ENCODE measurements at regions not wholly inside any gene's neighbourhood (a gene's known extent, or its start where the extent isn't known, plus 50 kb on each side); places are given as distances from the start of the nearest gene placed in this dataset.

DNA sequence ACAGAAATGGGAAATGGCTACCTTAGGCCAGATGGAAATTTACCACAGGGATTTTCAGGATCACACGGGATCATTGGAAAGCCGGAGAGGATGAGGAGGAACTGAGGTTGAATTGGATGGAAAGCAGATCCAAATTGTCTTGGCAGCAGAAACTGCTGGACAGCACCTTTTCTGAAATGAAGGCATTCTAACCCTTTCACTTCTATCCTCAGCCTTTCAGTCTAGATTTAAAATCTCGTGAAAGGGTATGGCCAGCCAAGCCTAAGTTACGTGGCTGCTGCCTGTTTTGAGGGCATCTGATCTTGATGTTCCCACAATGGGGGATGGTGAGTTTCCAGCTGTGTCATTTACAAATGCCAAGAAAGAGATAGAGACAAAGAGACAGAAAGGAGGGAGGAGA, 358.2 kb downstream of the KIF16B start:
- no peaks in the 10 kb centered on the region for H3K36me3 ChIP-seq (ENCODE audit: control insufficient read depth in 1 of 2, insufficient read depth in 2 of 2, low read depth in 1 of 2, low read length in 2 of 2)
- no peak for DNase-seq
- H3K4me1 ChIP-seq (ENCODE audit: control insufficient read depth, insufficient read depth, low read depth, low read length): no peaks in the 10 kb centered on the region
- no peak overlapping the region for H3K4me3 ChIP-seq (ENCODE audit: insufficient read depth in 1 of 2, low read depth in 1 of 2, low read length in 2 of 2)
- no peak overlapping the region for H2BK12ac ChIP-seq (ENCODE audit: low read length in 2 of 2)
- H3K4me2 ChIP-seq (ENCODE audit: low read length, poor library complexity, severe bottlenecking): no peak overlapping the region
- no peak overlapping the region for H2AFZ ChIP-seq (ENCODE audit: low read depth, low read length)
- no peak overlapping the region for H3K27ac ChIP-seq (ENCODE audit: low read length, poor library complexity, severe bottlenecking)
- no peak overlapping the region for H3K4ac ChIP-seq (ENCODE audit: low read depth in 1 of 2, low read length in 2 of 2)
- no peaks in the 10 kb centered on the region for H3K9me3 ChIP-seq (ENCODE audit: control insufficient read depth, low read length)
- no peak overlapping the region for H4K8ac ChIP-seq (ENCODE audit: low read length)
- H3K18ac ChIP-seq (ENCODE audit: low read depth in 1 of 2, low read length in 2 of 2): no peak overlapping the region
- no peak overlapping the region for H4K91ac ChIP-seq (ENCODE audit: low read length)
- no peak overlapping the region for H3K9ac ChIP-seq (ENCODE audit: low read length)
- no peaks in the 10 kb centered on the region for H3K79me1 ChIP-seq (replicated peaks; ENCODE audit: low read length, poor library complexity, severe bottlenecking)
- H3K23ac ChIP-seq (ENCODE audit: low read length in 2 of 2): no peak overlapping the region
- H2BK120ac ChIP-seq (ENCODE audit: low read depth, low read length): no peak overlapping the region
- H2AK5ac ChIP-seq (ENCODE audit: low read length, severe bottlenecking): no peak overlapping the region
- no peaks in the 10 kb centered on the region for H3K27me3 ChIP-seq (ENCODE audit: control insufficient read depth in 1 of 2, insufficient read depth in 1 of 2, low read length in 2 of 2)
- no peak overlapping the region for H2BK15ac ChIP-seq (ENCODE audit: low read depth, poor library complexity, severe bottlenecking)
- WGBS: 50% methylated on average over 3 of the region's 4 CpGs
- H2BK5ac ChIP-seq (ENCODE audit: low read depth, low read length, poor library complexity, severe bottlenecking): no peak overlapping the region
- H3K14ac ChIP-seq (ENCODE audit: low read length in 2 of 2): no peak overlapping the region

GRCh38 chr20:16212790-16213189, 360.5 kb downstream of the KIF16B start:
- no peak overlapping the region for H3K9ac ChIP-seq (ENCODE audit: low read length)
- H3K9me3 ChIP-seq (ENCODE audit: control insufficient read depth, low read length): no peaks in the 10 kb centered on the region
- H3K14ac ChIP-seq (ENCODE audit: low read length in 2 of 2): no peak overlapping the region
- H3K18ac ChIP-seq (ENCODE audit: low read depth in 1 of 2, low read length in 2 of 2): no peak overlapping the region
- H2AK5ac ChIP-seq (ENCODE audit: low read length, severe bottlenecking): no peak overlapping the region
- no peak overlapping the region for H3K4me3 ChIP-seq (ENCODE audit: insufficient read depth in 1 of 2, low read depth in 1 of 2, low read length in 2 of 2)
- no peak overlapping the region for H3K4me2 ChIP-seq (ENCODE audit: low read length, poor library complexity, severe bottlenecking)
- H3K79me1 ChIP-seq (replicated peaks; ENCODE audit: low read length, poor library complexity, severe bottlenecking): no peaks in the 10 kb centered on the region
- H2AFZ ChIP-seq (ENCODE audit: low read depth, low read length): no peak overlapping the region
- H3K4ac ChIP-seq (ENCODE audit: low read depth in 1 of 2, low read length in 2 of 2): no peak overlapping the region
- H3K36me3 ChIP-seq (ENCODE audit: control insufficient read depth in 1 of 2, insufficient read depth in 2 of 2, low read depth in 1 of 2, low read length in 2 of 2): no peaks in the 10 kb centered on the region
- no peak overlapping the region for H3K23ac ChIP-seq (ENCODE audit: low read length in 2 of 2)
- 79% methylated on average over 4 of the region's 6 CpGs for WGBS
- no peaks in the 10 kb centered on the region for H3K27me3 ChIP-seq (ENCODE audit: control insufficient read depth in 1 of 2, insufficient read depth in 1 of 2, low read length in 2 of 2)
- no peaks in the 10 kb centered on the region for H3K4me1 ChIP-seq (ENCODE audit: control insufficient read depth, insufficient read depth, low read depth, low read length)
- no peak for DNase-seq
- H2BK120ac ChIP-seq (ENCODE audit: low read depth, low read length): no peak overlapping the region
- H3K27ac ChIP-seq (ENCODE audit: low read length, poor library complexity, severe bottlenecking): no peak overlapping the region
- no peak overlapping the region for H4K8ac ChIP-seq (ENCODE audit: low read length)
- no peak overlapping the region for H2BK12ac ChIP-seq (ENCODE audit: low read length in 2 of 2)
- H2BK5ac ChIP-seq (ENCODE audit: low read depth, low read length, poor library complexity, severe bottlenecking): no peak overlapping the region
- no peak overlapping the region for H4K91ac ChIP-seq (ENCODE audit: low read length)
- no peak overlapping the region for H2BK15ac ChIP-seq (ENCODE audit: low read depth, poor library complexity, severe bottlenecking)

GRCh38 chr20:16209951-16210361, 363.3 kb downstream of the KIF16B start:
- Histone ChIP-seq H4K8ac (ENCODE audit: low read length) (no peak overlapping the region), H3K27ac (ENCODE audit: low read length, poor library complexity, severe bottlenecking) (no peak overlapping the region), H2BK5ac (ENCODE audit: low read depth, low read length, poor library complexity, severe bottlenecking) (no peak overlapping the region), H3K9me3 (ENCODE audit: control insufficient read depth, low read length) (no peaks in the 10 kb centered on the region), H2AK5ac (ENCODE audit: low read length, severe bottlenecking) (no peak overlapping the region), H3K14ac (ENCODE audit: low read length in 2 of 2) (no peak overlapping the region), H3K4me2 (ENCODE audit: low read length, poor library complexity, severe bottlenecking) (no peak overlapping the region), H2BK15ac (ENCODE audit: low read depth, poor library complexity, severe bottlenecking) (no peak overlapping the region), H3K9ac (ENCODE audit: low read length) (no peak overlapping the region), H3K4me3 (ENCODE audit: insufficient read depth in 1 of 2, low read depth in 1 of 2, low read length in 2 of 2) (no peak overlapping the region), H3K4me1 (ENCODE audit: control insufficient read depth, insufficient read depth, low read depth, low read length) (no peaks in the 10 kb centered on the region), H3K18ac (ENCODE audit: low read depth in 1 of 2, low read length in 2 of 2) (no peak overlapping the region), H3K79me1 (replicated peaks; ENCODE audit: low read length, poor library complexity, severe bottlenecking) (no peaks in the 10 kb centered on the region), H2AFZ (ENCODE audit: low read depth, low read length) (no peak overlapping the region), H3K36me3 (ENCODE audit: control insufficient read depth in 1 of 2, insufficient read depth in 2 of 2, low read depth in 1 of 2, low read length in 2 of 2) (no peaks in the 10 kb centered on the region), H3K23ac (ENCODE audit: low read length in 2 of 2) (no peak overlapping the region), H2BK120ac (ENCODE audit: low read depth, low read length) (no peak overlapping the region), H2BK12ac (ENCODE audit: low read length in 2 of 2) (no peak overlapping the region), H3K4ac (ENCODE audit: low read depth in 1 of 2, low read length in 2 of 2) (no peak overlapping the region), H3K27me3 (ENCODE audit: control insufficient read depth in 1 of 2, insufficient read depth in 1 of 2, low read length in 2 of 2) (no peaks in the 10 kb centered on the region), H4K91ac (ENCODE audit: low read length) (no peak overlapping the region)
- 71% methylated on average over 1 of the region's 4 CpGs for WGBS
- no peak for DNase-seq

- no peak overlapping the region for H3K27ac ChIP-seq (ENCODE audit: low read length, poor library complexity, severe bottlenecking)
- no peaks in the 10 kb centered on the region for H3K9me3 ChIP-seq (ENCODE audit: control insufficient read depth, low read length)
- no peaks in the 10 kb centered on the region for H3K27me3 ChIP-seq (ENCODE audit: control insufficient read depth in 1 of 2, insufficient read depth in 1 of 2, low read length in 2 of 2)
- H3K36me3 ChIP-seq (ENCODE audit: control insufficient read depth in 1 of 2, insufficient read depth in 2 of 2, low read depth in 1 of 2, low read length in 2 of 2): no peaks in the 10 kb centered on the region
- no peak overlapping the region for H4K91ac ChIP-seq (ENCODE audit: low read length)
- no peak overlapping the region for H3K4ac ChIP-seq (ENCODE audit: low read depth in 1 of 2, low read length in 2 of 2)
- H2BK15ac ChIP-seq (ENCODE audit: low read depth, poor library complexity, severe bottlenecking): no peak overlapping the region
- no peak overlapping the region for H2AFZ ChIP-seq (ENCODE audit: low read depth, low read length)
- no peak overlapping the region for H3K4me2 ChIP-seq (ENCODE audit: low read length, poor library complexity, severe bottlenecking)
- H2BK120ac ChIP-seq (ENCODE audit: low read depth, low read length): no peak overlapping the region
- no peak overlapping the region for H4K8ac ChIP-seq (ENCODE audit: low read length)
- 65% methylated on average over 2 of the region's 2 CpGs for WGBS
- no peak for DNase-seq
- H2AK5ac ChIP-seq (ENCODE audit: low read length, severe bottlenecking): no peak overlapping the region
- no peak overlapping the region for H2BK5ac ChIP-seq (ENCODE audit: low read depth, low read length, poor library complexity, severe bottlenecking)
- no peak overlapping the region for H3K18ac ChIP-seq (ENCODE audit: low read depth in 1 of 2, low read length in 2 of 2)
- no peak overlapping the region for H2BK12ac ChIP-seq (ENCODE audit: low read length in 2 of 2)
- no peak overlapping the region for H3K4me3 ChIP-seq (ENCODE audit: insufficient read depth in 1 of 2, low read depth in 1 of 2, low read length in 2 of 2)
- no peaks in the 10 kb centered on the region for H3K79me1 ChIP-seq (replicated peaks; ENCODE audit: low read length, poor library complexity, severe bottlenecking)
- no peak overlapping the region for H3K23ac ChIP-seq (ENCODE audit: low read length in 2 of 2)
- no peak overlapping the region for H3K14ac ChIP-seq (ENCODE audit: low read length in 2 of 2)
- H3K9ac ChIP-seq (ENCODE audit: low read length): no peak overlapping the region
- no peaks in the 10 kb centered on the region for H3K4me1 ChIP-seq (ENCODE audit: control insufficient read depth, insufficient read depth, low read depth, low read length)
Measured at GRCh38 chr20:16209357-16209756, 363.9 kb downstream of the KIF16B start.

All from mesenchymal stem cell (in vitro differentiated cells and primary cell).